Omental fat pad (tissue), 3 donors: ENCODE measurements at regions not wholly inside any gene's neighbourhood (a gene's known extent, or its start where the extent isn't known, plus 50 kb on each side); places are given as distances from the start of the nearest gene placed in this dataset.

ENCODE experiments used
- ATAC-seq: fragments of 150-250 bp; one replicate; pipeline ENCODE4 v1.9.1; 2016; ENCODE audit warnings: mild to moderate bottlenecking, moderate library complexity; ENCODE audit not compliant: low FRiP score
- DNase-seq: peaks from one replicate; pipeline ENCODE4 v3.0.0-alpha.2; 2019; ENCODE audit warnings: low spot score
- CTCF ChIP-seq, 3 donors: fragments of 450-650 bp; IDR thresholded peaks; one replicate each; pipeline ENCODE4 v1.5.1; 2016 to 2017; ENCODE audit warnings: antibody characterized with exemption in 3 of 3, mild to moderate bottlenecking in 3 of 3, moderate library complexity in 2 of 3

GRCh38 chr2:522776-523175 is 154.4 kb downstream of the TMEM18 start:
- no peak for ATAC-seq
- DNase-seq, result no peak
- no peak for TF ChIP-seq CTCF (IDR thresholded peaks at IDR 0.05)

GRCh38 chr2:521853-522530 is 155.2 kb downstream of the TMEM18 start:
- DNase-seq, result no peak
- TF ChIP-seq CTCF (IDR thresholded peaks at IDR 0.05), result no peak

GRCh38 chr2:520663-521340 is 156.4 kb downstream of the TMEM18 start:
- DNase-seq, result no peak
- ATAC-seq, result no peak
- no peak for TF ChIP-seq CTCF (IDR thresholded peaks at IDR 0.05)

More at GRCh38 chr2:521853-522530, 155.2 kb downstream of the TMEM18 start:
- no peak for ATAC-seq

- TF ChIP-seq CTCF (IDR thresholded peaks at IDR 0.05), result no peak
- ATAC-seq, result no peak
- DNase-seq, result no peak
These were observed 160.3 kb downstream of the TMEM18 start for GRCh38 chr2:516944-517343.

GRCh38 chr2:516131-516530 is 161.1 kb downstream of the TMEM18 start:
- DNase-seq, result no peak
- no peak for ATAC-seq
- no peak for TF ChIP-seq CTCF (IDR thresholded peaks at IDR 0.05)

- TF ChIP-seq CTCF (IDR thresholded peaks at IDR 0.05), result no peak
- no peak for DNase-seq
- no peak for ATAC-seq
These were observed 161.6 kb downstream of the TMEM18 start for GRCh38 chr2:515441-516127.
